NCI-H1092 treated with DMSO at 0.1 percent for 48 hours (cell line): ENCODE measurements at regions not wholly inside any gene's neighbourhood (a gene's known extent, or its start where the extent isn't known, plus 50 kb on each side); places are given as distances from the start of the nearest gene placed in this dataset.

ENCODE experiments used
- DNase-seq: peaks from one replicate; lab custom pipeline; 2025; lab: John Stamatoyannopoulos, UW

GRCh38 chr2:157056200-157056676 lies 201.3 kb upstream of the GALNT5 start:
- no peak for DNase-seq

GRCh38 chr2:157058161-157058560 lies 199.3 kb upstream of the GALNT5 start:
- DNase-seq, result no peak

GRCh38 chr2:157059036-157059435 lies 198.5 kb upstream of the GALNT5 start:
- no peak for DNase-seq

DNA sequence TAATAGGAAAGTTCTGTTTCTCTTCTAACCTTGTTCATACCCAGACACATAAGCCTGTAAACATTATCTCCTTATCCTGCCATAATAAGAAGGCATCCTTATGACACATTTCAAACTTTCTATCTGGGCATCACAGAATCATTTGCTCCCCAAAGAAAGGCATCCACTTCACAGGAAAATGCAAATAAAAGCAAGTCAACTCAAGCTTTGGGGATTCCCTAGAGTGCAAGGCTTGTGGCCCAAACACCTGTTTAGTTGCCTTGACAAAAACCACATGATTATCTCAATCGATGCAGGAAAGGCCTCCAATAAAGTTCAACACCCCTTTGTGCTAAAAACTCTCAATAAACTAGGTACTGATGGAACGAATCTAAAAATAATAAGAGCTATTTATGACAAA lies 195.7 kb upstream of the GALNT5 start:
- no peak for DNase-seq

DNA sequence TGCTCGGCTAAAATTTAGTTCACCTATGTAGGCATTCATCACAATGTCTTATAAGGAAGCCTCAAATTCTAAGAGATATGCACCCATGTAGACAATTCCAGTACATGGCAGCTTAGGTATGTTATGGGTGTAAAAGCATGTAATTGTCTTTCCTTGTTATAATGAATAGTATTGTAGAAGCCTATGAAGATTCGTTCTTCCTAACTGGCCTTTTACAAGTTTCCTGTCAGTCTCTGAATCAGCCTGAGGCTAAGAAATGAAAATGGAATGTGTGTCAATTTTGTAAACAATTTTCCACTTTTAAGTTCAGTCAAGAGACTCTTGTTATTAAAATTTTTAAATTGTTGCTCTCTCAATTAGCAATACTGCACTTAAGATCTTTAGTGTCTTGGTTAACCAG lies 189.9 kb upstream of the GALNT5 start:
- no peak for DNase-seq

DNA sequence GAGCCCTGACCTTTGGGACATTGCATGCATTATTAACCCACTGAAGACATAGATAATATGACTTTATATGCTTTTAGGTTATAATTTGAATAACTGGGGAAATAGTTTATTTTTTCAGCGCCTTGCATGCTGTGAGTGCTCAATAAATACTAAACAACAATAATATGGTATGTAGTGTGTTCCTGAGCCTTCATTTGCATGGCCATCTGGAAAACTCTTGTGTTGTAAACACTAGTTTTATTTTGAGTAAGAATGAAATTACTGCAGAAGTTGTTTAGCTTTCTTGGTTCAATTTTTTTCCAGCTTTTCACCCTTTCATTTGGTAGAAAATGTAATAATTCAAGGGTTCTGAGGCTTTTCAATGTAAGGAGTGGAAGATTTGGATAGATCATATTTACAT lies 189.3 kb upstream of the GALNT5 start:
- no peak for DNase-seq

GRCh38 chr2:157075924-157076323 lies 181.6 kb upstream of the GALNT5 start:
- DNase-seq, result no peak

- DNase-seq, result no peak
Observed at GRCh38 chr2:157076526-157077161, 180.9 kb upstream of the GALNT5 start.

- DNase-seq, result no peak
Observed at GRCh38 chr2:157077753-157078350, 179.7 kb upstream of the GALNT5 start.

DNA sequence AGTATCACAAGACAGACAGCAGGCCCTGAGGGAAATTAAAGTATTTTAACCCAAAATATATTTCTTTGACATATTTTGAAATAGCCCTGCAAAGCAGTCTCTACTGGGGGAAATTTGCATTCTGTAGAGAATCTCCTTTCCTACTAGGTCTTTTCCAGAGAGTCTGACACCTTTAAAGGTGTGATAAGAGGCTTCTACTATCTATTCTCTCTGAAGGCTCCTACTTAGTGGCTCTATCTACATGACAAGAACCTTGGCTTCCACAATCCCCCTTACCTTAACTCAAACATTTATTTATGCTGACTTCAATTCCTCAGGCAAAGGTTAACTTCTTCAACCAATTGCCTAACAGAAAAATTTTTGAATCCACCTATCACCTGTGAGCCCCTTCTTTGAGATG lies 174.6 kb upstream of the GALNT5 start:
- no peak for DNase-seq

- no peak for DNase-seq
Observed at GRCh38 chr2:157085522-157085921, 172.0 kb upstream of the GALNT5 start.

DNA sequence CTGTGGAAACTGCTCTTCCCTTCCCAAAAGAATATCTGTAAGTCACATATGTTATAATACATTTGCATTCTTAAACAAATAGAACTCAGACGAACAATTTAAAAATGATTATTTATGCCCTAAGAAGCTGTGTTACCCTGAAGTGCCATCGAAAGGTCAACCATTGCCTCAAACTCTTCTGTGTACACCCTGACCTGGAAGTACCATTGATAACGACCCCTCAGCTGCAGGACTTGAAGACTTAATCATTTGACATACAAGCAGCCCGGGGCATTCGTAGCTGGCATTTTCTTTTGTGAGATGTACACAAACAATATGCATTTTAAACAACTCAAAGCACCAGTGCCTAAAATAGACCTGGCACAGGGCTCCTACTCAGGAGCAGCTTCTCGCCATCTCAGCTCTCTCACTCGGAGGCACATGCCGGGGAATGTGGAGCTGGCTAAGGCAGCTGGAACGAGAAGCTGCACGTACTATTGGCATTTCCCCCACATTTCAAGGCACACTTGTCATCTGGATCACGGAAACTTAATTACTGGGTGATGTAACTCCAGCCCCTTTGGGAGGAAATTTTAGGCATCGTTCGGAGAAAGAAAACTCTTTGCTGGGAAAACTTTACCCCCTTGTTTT lies 170.0 kb upstream of the GALNT5 start:
- DNase-seq, result no peak

DNA sequence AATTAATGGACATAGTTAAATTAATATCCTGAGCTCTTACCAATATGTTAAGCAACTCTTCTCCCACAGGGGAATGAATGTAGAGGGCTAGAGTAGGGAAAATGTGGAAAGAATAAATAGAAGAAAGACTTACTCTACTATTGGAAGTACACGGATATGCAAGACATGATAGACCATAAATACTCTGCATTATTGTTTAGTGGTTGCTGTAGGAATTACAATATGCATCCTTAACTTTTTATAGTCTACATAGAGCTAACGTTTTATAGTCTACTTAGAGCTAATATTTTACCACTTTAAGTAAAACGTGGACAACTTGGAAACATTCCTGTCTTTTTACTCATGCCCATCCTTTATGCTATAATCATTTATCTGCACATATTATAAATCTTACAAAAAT lies 163.8 kb upstream of the GALNT5 start:
- DNase-seq, result no peak

GRCh38 chr2:157105372-157105771 lies 152.1 kb upstream of the GALNT5 start:
- no peak for DNase-seq

DNA sequence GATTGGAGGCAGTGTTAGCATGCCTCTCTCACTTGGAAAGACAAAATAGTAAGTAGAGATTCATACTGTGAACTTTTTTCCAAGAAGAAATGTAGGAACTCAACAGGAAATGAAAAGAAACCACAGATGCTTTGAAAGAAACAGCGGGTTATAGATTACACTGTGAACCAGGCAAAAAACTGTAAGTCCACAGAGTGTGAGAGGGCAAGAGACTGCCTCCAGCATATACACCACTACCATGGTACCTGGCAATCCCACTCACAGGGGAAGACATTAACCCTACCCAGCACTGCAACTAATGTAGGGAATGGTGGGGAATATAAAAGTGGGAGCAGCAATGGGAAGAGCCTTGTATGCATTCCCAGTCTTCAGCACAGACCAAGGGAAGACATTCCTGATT lies 150.6 kb upstream of the GALNT5 start:
- no peak for DNase-seq

DNA sequence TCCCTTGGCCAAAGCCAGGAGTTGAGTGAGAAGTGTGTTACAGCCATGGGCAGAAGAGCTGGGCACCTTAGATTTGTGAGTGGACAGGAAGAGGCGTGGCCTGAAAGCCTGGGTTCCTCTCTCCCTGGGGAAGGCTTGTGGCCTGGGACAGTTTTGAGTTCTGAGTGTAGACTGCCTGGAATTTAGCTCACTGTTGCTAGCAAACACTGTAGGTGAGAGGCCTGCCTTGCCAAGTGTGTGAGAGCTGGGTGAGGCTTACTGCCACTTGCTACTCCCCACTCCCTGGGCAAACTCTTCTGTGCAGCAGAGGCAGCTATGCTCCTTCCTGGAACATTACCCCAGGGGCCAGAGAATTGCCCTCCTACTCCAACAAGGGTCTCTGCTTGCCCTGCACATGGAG lies 150.0 kb upstream of the GALNT5 start:
- no peak for DNase-seq

- DNase-seq, result peak; percentile 2
Observed at GRCh38 chr2:157107877-157108276, 149.6 kb upstream of the GALNT5 start.

DNA sequence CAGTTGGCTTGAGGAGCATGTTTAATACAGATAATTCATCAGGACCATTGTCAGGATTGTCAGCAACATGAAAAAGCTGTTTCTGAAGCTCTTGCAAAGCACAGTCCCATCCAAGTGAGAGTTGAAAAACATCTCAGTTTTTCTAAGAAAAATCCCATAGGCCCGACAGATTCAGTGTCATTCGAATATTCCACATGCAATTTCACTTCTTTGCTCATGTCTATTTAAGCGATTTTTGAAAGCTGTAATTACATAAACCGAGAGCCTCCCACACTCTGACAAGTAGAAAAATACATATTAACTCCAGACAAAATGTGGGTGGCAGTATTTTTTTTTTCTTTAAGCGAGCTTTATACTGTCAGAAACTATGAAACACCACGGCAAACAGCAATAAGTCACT lies 134.7 kb upstream of the GALNT5 start:
- no peak for DNase-seq

DNA sequence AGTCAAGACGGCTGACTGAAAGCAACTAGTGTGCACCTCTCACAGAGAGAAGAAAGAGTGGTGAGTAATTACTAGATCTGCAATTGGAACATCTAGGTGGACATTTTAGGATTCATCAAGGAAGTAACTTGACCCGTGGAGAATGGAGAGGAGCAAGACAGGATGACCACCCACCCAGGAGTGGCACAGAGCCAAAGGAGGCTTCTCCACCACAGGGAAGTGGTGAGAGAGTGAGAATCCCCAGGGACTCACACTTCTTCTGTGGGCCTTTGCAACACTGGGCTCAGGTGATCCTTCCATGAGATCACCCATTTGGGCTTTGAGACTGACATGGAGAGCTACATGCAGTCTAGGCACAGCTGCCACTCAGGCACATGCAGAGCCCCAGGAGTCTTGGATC lies 132.8 kb upstream of the GALNT5 start:
- no peak for DNase-seq

DNA sequence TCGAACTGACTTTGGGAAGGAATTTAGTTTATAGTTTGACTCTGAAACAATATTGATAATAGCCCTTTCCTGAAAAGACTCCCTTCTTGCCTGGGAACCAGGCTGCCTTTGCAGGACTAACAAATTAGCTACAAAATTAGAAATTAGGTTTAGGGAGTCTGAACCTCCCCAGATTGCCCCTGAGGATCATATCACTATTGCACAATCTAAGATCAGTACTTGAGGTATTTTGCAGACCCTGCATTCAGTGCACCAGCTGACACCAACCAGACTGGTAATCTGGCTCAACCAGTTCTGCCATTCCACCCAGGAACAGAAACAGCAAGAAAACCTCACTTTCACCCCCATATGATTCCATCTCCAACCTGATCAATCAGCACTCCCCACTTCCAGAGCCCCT lies 131.8 kb upstream of the GALNT5 start:
- DNase-seq, result no peak

DNA sequence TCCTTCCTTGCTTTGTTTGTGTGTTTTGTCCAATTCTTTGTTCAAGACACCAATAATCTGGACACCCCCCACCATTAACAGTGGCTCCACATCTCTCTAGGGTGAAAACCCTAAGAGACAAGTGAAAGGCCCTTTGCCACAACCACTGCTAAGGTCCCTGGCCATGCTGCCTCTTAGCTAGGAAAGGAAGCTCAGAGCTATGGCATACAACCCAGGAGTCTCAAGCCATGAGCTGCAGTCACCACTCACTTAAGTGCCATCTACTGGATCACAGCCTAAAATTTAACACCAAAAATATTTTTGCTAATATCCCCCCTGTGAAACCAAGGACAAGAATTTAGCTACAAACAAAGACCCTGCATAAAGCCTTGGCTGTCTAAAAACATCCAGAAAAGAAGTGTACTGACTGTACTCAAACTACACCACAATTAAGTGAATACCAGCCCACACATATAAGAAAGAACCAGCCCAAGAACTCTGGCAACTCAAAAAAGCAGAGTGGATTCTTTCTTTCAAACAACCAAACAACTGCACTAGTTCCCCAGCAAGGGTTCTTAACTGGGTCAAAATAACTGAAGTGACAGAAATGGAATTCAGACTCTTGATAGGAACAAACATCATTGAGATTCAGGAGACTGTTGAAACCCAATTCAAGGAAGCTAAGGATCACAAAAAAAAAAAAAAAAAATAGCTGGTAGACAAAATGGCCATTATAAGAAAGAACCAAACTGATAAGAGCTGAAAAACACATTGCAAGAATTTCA lies 130.1 kb upstream of the GALNT5 start:
- DNase-seq, result no peak

GRCh38 chr2:157143901-157144300 lies 113.6 kb upstream of the GALNT5 start:
- no peak for DNase-seq

DNA sequence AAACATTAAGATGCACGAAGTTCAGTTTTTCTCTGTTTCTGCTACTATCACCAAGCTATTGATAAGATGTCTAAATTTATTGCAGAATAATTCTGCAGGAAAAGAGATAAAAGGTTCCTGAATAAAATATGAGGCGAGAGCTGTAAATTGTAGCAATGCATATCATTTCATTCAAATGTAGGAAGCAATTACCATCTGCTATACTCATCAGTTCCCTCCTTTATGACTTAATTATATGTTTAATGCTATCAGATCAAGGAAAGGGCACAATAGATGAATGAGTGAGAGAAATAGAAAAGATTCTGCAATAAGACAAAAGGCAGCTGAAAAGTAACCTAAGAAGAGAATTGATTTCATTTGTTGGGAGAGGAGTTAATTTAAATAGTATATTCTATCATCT lies 108.2 kb upstream of the GALNT5 start:
- DNase-seq, result no peak
